ENCODE measurements at regions not wholly inside any gene's neighbourhood (a gene's known extent, or its start where the extent isn't known, plus 50 kb on each side); places are given as distances from the start of the nearest gene placed in this dataset.

GRCh38 chr1:40926441-40926840 lies 53.1 kb upstream of the CTPS1 start:
- Histone ChIP-seq H3K36me3 (no peaks in the 10 kb centered on the region), H3K27me3 (no peaks in the 10 kb centered on the region), H3K27ac (no peak overlapping the region), H3K4me1 (no peaks in the 10 kb centered on the region), H3K4me3 (no peak overlapping the region), H3K9me3 (no peaks in the 10 kb centered on the region)
- TF ChIP-seq POLR2A (IDR thresholded peaks at IDR 0.05) (no peak), CTCF (IDR thresholded peaks at IDR 0.05) (no peak), POLR2AphosphoS5 (IDR thresholded peaks at IDR 0.05; ENCODE audit: insufficient read depth in 1 of 2, low read depth in 1 of 2) (no peak)
- intact Hi-C loops (cut with DNase I) = no loop called here
- no peak for DNase-seq (ENCODE audit: extremely low spot score in 2 of 2)

DNA sequence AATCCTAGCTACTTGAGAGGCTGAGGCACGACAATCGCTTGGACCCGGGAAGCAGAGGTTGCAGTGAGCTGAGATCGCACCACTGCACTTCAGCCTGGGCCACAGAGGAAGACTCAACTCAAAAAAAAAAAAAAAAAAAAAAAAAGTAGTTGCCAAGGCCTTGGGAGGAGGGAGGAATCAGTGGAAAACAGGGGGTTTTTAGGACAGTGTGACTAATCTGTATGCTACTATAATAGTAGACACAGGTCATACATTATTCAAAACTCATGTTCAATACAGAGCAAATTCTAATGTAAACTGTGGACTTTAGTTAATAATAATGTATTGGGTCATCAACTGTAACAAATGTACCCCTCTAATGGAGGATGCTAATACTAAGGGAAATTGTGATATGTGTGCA lies 51.7 kb upstream of the CTPS1 start:
- no peak overlapping the region for H3K27ac ChIP-seq
- H3K9me3 ChIP-seq = no peaks in the 10 kb centered on the region
- no peaks in the 10 kb centered on the region for H3K27me3 ChIP-seq
- TF ChIP-seq CTCF (IDR thresholded peaks at IDR 0.05) (no peak), POLR2A (IDR thresholded peaks at IDR 0.05) (no peak), POLR2AphosphoS5 (IDR thresholded peaks at IDR 0.05; ENCODE audit: insufficient read depth in 1 of 2, low read depth in 1 of 2) (no peak)
- H3K36me3 ChIP-seq = no peaks in the 10 kb centered on the region
- no peaks in the 10 kb centered on the region for H3K4me1 ChIP-seq
- H3K4me3 ChIP-seq = no peak overlapping the region
- intact Hi-C loops (cut with DNase I) = no loop called here
- no peak for DNase-seq (ENCODE audit: extremely low spot score in 2 of 2)

GRCh38 chr1:40928699-40929098 lies 50.8 kb upstream of the CTPS1 start:
- intact Hi-C loops (cut with DNase I) = no loop called here
- Histone ChIP-seq H3K9me3 (no peaks in the 10 kb centered on the region), H3K27ac (no peak overlapping the region), H3K4me1 (no peaks in the 10 kb centered on the region), H3K4me3 (no peak overlapping the region), H3K27me3 (no peaks in the 10 kb centered on the region), H3K36me3 (no peaks in the 10 kb centered on the region)
- TF ChIP-seq POLR2AphosphoS5 (IDR thresholded peaks at IDR 0.05; ENCODE audit: insufficient read depth in 1 of 2, low read depth in 1 of 2) (no peak), POLR2A (IDR thresholded peaks at IDR 0.05) (no peak), CTCF (IDR thresholded peaks at IDR 0.05) (no peak)
- no peak for DNase-seq (ENCODE audit: extremely low spot score in 2 of 2)

DNA sequence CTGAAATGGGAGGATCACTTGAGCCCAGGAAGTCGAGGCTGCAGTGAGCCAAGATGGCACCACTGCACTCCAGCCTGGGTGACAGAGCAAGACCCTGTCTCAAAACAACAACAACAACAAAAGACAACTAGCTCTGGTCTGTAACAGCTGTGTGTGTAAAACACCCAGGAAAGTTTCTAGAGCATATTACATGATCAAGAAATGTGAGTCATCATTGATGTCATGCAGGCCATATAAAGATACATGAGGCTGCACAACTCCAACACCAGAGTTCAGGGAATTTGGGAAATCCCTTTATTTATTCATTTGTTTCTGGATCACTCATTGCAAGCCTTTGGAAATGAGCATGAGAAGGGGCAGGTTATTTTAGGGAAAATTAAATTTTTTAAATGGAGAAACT lies 50.3 kb upstream of the CTPS1 start:
- Histone ChIP-seq H3K4me1 (no peaks in the 10 kb centered on the region), H3K4me3 (no peak overlapping the region), H3K27me3 (no peaks in the 10 kb centered on the region), H3K36me3 (no peaks in the 10 kb centered on the region), H3K27ac (no peak overlapping the region), H3K9me3 (no peaks in the 10 kb centered on the region)
- intact Hi-C loops (cut with DNase I) = no loop called here
- no peak for TF ChIP-seq CTCF (IDR thresholded peaks at IDR 0.05)
- DNase-seq (ENCODE audit: extremely low spot score in 2 of 2) = no peak
